Thoracic aorta (tissue), 2 donors: ENCODE measurements at regions not wholly inside any gene's neighbourhood (a gene's known extent, or its start where the extent isn't known, plus 50 kb on each side); places are given as distances from the start of the nearest gene placed in this dataset.

Experiments used
- ATAC-seq: fragments of 150-250 bp; one replicate; pipeline ENCODE4 v1.8.0; 2017; ENCODE audit warnings: low read depth; ENCODE audit not compliant: insufficient number of reproducible peaks, low FRiP score
- DNase-seq: peaks from one replicate; pipeline ENCODE4 v3.0.0-alpha.2; 2020; ENCODE audit warnings: low spot score
- H3K27ac ChIP-seq, 2 donors: fragments of 200-600 bp; sonication (generic); 1 replicate in 1 of 2; 2 replicates in 1 of 2; pipeline ENCODE4 v1.5.1; 2016; ENCODE audit warnings: mild to moderate bottlenecking in 2 of 2, moderate library complexity in 2 of 2
- H3K27me3 ChIP-seq: fragments of 200-600 bp; sonication (generic); replicated peaks from 2 replicates; pipeline ENCODE4 v1.6.0; 2016; ENCODE audit warnings: mild to moderate bottlenecking; ENCODE audit not compliant: insufficient read depth
- H3K36me3 ChIP-seq: fragments of 200-600 bp; sonication (generic); one replicate; pipeline ENCODE4 v1.5.1; 2016
- H3K4me1 ChIP-seq, 2 donors: fragments of 200-600 bp; sonication (generic); 1 replicate in 1 of 2; 2 replicates in 1 of 2; pipeline versions ENCODE4 v1.5.1 to v1.6.0; 2016; ENCODE audit warnings: low read depth in 2 of 2, mild to moderate bottlenecking in 1 of 2; ENCODE audit not compliant: control insufficient read depth in 1 of 2
- H3K4me3 ChIP-seq: fragments of 200-600 bp; sonication (generic); 2 replicates; pipeline ENCODE4 v1.5.1; 2016; ENCODE audit warnings: mild to moderate bottlenecking
- H3K9me3 ChIP-seq: fragments of 200-600 bp; sonication (generic); 2 replicates; pipeline ENCODE4 v1.5.1; 2016
- TF ChIP-seq, protein P1 (sequence below): fragments of 200-600 bp; sonication (generic); IDR thresholded peaks from one replicate; pipeline ENCODE4 v1.5.1; 2019; ENCODE audit warnings: antibody characterized with exemption

DNA sequence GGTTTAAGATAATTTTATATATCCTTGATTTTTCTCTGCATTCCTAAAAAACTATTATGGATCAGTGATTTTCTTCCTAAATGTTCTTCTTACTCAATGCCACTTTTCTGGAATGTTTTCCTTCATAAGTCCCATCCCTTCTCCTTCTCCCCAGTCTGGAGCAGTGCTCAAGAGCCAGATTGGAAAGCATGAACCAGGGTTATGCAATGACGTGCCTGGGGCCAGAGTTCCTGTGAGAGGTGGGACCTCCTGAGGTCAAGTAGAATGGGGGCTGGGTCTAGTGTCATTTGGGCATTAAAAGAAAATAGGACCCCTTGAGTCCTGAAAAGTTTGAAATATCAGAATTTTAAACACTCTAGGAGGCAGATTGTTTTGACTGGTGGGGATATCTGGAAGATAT, 132.0 kb upstream of the NPY start:
- Histone ChIP-seq H3K9me3 (peaks cover 4% of the 10 kb centered on the region), H3K4me1 (no peaks in the 10 kb centered on the region), H3K27ac (no peak overlapping the region), H3K27me3 (no peaks in the 10 kb centered on the region), H3K4me3 (no peak overlapping the region), H3K36me3 (no peaks in the 10 kb centered on the region)
- DNase-seq, result no peak
- no peak for ATAC-seq
- TF ChIP-seq, protein P1, sequence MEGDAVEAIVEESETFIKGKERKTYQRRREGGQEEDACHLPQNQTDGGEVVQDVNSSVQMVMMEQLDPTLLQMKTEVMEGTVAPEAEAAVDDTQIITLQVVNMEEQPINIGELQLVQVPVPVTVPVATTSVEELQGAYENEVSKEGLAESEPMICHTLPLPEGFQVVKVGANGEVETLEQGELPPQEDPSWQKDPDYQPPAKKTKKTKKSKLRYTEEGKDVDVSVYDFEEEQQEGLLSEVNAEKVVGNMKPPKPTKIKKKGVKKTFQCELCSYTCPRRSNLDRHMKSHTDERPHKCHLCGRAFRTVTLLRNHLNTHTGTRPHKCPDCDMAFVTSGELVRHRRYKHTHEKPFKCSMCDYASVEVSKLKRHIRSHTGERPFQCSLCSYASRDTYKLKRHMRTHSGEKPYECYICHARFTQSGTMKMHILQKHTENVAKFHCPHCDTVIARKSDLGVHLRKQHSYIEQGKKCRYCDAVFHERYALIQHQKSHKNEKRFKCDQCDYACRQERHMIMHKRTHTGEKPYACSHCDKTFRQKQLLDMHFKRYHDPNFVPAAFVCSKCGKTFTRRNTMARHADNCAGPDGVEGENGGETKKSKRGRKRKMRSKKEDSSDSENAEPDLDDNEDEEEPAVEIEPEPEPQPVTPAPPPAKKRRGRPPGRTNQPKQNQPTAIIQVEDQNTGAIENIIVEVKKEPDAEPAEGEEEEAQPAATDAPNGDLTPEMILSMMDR, result no peak

DNA sequence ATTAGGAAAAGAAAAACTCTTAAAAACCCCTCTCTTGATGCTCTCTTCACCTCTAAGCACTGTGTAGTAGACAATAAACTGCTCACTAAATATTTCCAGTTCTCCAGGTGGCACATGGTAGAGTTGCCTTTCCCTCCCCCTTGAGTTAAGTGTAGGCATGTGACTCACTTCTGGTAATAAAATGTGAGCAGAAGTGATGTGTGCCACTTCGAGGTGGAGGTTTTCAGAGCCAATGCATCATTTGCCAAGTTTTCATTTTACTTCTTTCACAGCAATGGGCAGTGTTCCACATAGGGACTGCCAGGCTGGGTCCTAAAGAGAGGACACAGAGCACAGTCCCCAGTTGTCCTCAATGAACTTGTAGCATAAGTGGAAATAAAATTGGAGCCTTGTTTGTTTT, 131.6 kb upstream of the NPY start:
- H3K27me3 ChIP-seq, result no peaks in the 10 kb centered on the region
- no peak overlapping the region for H3K27ac ChIP-seq
- no peaks in the 10 kb centered on the region for H3K4me1 ChIP-seq
- no peak overlapping the region for H3K4me3 ChIP-seq
- DNase-seq (no peak), ATAC-seq (no peak)
- TF ChIP-seq, protein P1, result no peak
- no peaks in the 10 kb centered on the region for H3K36me3 ChIP-seq
- peaks cover 4% of the 10 kb centered on the region for H3K9me3 ChIP-seq

DNA sequence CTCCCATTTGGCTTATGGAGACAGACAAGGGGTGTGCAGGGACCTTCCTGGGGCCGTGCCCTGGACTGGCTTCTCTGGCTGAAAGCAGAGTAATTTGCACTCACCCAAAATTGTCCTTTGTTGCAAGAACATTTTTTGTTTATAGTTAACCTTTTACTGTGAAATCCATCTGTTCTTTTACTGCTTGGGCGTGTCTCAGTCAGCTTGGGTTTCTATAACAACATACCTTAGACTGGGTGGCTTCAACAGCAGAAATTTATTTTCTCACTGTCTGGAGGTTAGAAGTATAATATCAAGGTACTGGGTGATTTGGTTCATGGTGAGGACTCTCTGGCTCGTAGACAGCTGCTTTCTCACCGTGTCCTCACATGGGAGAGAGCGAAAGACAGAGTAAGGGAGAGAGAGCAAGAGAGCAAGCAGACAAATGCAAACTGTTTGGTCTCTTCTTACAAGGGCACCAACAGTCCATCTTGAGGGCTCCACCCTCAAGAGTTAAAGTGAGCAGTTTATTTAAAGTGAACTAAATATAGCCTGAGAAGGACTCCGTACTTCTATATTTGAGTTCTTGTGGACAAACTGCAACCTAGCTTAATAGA, 131.0 kb upstream of the NPY start:
- H3K27ac ChIP-seq, result no peak overlapping the region
- DNase-seq (no peak), ATAC-seq (no peak)
- no peaks in the 10 kb centered on the region for H3K27me3 ChIP-seq
- TF ChIP-seq, protein P1, result no peak
- H3K4me1 ChIP-seq, result no peaks in the 10 kb centered on the region
- peaks cover 4% of the 10 kb centered on the region for H3K9me3 ChIP-seq
- H3K4me3 ChIP-seq, result no peak overlapping the region
- no peaks in the 10 kb centered on the region for H3K36me3 ChIP-seq

DNA sequence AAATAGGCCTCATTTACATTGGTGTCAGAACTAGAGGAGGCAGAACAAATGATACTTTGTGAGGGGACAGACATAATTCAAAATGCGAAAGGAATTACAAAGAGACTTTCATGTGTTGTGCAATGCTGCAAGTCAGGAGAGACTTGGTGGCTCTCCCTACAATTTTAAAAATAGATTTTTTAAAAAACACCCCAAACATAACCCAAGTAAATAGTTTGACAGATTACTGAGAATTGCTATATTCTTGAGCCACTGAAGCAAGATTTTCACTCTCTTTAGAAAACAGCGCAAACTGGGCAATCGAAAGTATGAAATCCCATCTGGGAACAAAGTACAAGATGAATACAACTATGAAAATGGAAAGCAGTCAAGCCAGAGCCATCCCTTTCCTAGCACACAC, 126.3 kb upstream of the NPY start:
- no peak overlapping the region for H3K4me3 ChIP-seq
- ATAC-seq, result no peak
- no peaks in the 10 kb centered on the region for H3K4me1 ChIP-seq
- no peaks in the 10 kb centered on the region for H3K27me3 ChIP-seq
- DNase-seq, result no peak
- H3K36me3 ChIP-seq, result no peaks in the 10 kb centered on the region
- no peak overlapping the region for H3K27ac ChIP-seq
- TF ChIP-seq, protein P1, result no peak
- no peaks in the 10 kb centered on the region for H3K9me3 ChIP-seq

DNA sequence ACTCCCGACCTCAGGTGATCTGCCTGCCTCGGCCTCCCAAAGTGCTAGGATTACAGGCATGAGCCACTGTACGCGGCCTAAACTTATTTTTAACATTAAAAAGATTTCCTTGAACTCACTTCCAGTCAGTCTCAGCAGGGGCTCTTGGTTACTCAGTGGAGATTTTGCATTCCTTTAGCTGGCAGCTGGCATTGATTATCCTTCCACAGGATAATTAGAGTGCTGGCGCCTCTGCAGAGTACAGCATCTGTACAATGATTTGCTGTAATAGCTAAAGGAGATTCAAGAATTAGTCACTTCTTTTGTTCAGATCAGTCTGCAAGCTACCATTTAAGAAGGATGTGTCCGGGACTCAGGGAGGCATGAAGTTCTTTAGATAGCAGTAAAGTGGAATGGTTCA, 125.0 kb upstream of the NPY start:
- Histone ChIP-seq H3K27ac (no peak overlapping the region), H3K9me3 (no peaks in the 10 kb centered on the region), H3K27me3 (no peaks in the 10 kb centered on the region), H3K4me1 (no peaks in the 10 kb centered on the region), H3K36me3 (no peaks in the 10 kb centered on the region), H3K4me3 (no peak overlapping the region)
- no peak for ATAC-seq
- TF ChIP-seq, protein P1, result no peak
- DNase-seq, result no peak
